ENCODE measurements at regions not wholly inside any gene's neighbourhood (a gene's known extent, or its start where the extent isn't known, plus 50 kb on each side); places are given as distances from the start of the nearest gene placed in this dataset.

GRCh38 chr5:137808503-137809135 lies 54.5 kb upstream of the HNRNPA0 start:
- peaks cover 10% of the 10 kb centered on the region for H3K4me1 Mint-ChIP-seq
- DNase-seq (ENCODE audit: low spot score in 2 of 2): no peak

GRCh38 chr5:137815202-137815990 lies 52.3 kb upstream of the MYOT start:
- Mint-ChIP-seq H3K27me3 (no peaks in the 10 kb centered on the region), H3K27ac (peak overlapping the region; percentile 57), H3K36me3 (peaks cover 18% of the 10 kb centered on the region), H3K9me3 (peaks cover 3% of the 10 kb centered on the region), H3K4me1 (no peaks in the 10 kb centered on the region), H3K4me3 (no peak overlapping the region)
- no peak for ATAC-seq (ENCODE audit: low read depth)
- no peak for DNase-seq (ENCODE audit: low spot score in 2 of 2)

More at GRCh38 chr5:137808503-137809135, 54.5 kb upstream of the HNRNPA0 start:
- Mint-ChIP-seq H3K9me3 (peaks cover 3% of the 10 kb centered on the region), H3K36me3 (peaks cover 10% of the 10 kb centered on the region), H3K27ac (no peak overlapping the region), H3K27me3 (peaks cover 1% of the 10 kb centered on the region), H3K4me3 (no peak overlapping the region)
- no peak for ATAC-seq (ENCODE audit: low read depth)

Measured in memory B cell (primary cell).